AG09309 (cell line): ENCODE measurements at regions not wholly inside any gene's neighbourhood (a gene's known extent, or its start where the extent isn't known, plus 50 kb on each side); places are given as distances from the start of the nearest gene placed in this dataset.

Source experiments
- DNase-seq: peaks from one replicate; pipeline ENCODE4 v3.0.0-alpha.2; 2010; ENCODE audit warnings: low read depth
- H3K4me3 ChIP-seq: 2 replicates; pipeline ENCODE4 v1.5.1; 2011; ENCODE audit warnings: mild to moderate bottlenecking, low read depth, low read length, moderate library complexity; ENCODE audit not compliant: control insufficient read depth
- TF ChIP-seq, protein P1 (sequence below): IDR thresholded peaks from 2 replicates; pipeline ENCODE4 v1.5.1; 2011; ENCODE audit warnings: mild to moderate bottlenecking, low read depth, low read length, inconsistent platforms; ENCODE audit not compliant: insufficient read depth, control insufficient read depth; ENCODE audit errors: missing control alignments

DNA sequence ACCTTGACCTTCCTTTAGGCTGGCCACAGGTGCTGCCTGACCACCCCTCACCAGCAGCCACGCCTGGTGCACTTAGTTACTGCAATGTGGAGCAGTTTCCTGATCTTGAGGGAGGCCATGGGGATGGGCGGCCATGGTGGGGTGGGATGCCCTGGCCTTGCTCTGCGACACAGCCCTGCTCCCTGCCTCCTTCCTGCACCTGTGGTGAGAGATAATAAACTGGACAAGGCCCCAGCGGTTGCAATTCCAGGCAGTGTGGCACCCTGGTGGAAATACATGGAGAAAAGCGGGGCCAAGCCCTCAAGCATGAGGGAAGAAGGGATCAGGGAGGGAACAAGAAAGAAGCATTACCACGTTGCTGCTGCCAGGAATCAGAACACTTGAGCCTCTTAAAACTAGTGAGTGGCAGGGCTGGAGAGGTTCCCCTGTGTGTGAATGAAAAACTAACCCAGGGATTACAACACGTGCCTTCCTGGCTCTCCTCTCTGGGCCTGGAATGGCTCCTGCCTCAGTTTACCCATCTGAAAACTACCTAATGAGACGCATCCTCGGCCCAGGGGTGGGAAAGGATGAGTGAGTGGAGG is 213.2 kb downstream of the LY86 start:
- H3K4me3 ChIP-seq = no peak overlapping the region
- TF ChIP-seq, protein P1, sequence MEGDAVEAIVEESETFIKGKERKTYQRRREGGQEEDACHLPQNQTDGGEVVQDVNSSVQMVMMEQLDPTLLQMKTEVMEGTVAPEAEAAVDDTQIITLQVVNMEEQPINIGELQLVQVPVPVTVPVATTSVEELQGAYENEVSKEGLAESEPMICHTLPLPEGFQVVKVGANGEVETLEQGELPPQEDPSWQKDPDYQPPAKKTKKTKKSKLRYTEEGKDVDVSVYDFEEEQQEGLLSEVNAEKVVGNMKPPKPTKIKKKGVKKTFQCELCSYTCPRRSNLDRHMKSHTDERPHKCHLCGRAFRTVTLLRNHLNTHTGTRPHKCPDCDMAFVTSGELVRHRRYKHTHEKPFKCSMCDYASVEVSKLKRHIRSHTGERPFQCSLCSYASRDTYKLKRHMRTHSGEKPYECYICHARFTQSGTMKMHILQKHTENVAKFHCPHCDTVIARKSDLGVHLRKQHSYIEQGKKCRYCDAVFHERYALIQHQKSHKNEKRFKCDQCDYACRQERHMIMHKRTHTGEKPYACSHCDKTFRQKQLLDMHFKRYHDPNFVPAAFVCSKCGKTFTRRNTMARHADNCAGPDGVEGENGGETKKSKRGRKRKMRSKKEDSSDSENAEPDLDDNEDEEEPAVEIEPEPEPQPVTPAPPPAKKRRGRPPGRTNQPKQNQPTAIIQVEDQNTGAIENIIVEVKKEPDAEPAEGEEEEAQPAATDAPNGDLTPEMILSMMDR = no peak
- no peak for DNase-seq

DNA sequence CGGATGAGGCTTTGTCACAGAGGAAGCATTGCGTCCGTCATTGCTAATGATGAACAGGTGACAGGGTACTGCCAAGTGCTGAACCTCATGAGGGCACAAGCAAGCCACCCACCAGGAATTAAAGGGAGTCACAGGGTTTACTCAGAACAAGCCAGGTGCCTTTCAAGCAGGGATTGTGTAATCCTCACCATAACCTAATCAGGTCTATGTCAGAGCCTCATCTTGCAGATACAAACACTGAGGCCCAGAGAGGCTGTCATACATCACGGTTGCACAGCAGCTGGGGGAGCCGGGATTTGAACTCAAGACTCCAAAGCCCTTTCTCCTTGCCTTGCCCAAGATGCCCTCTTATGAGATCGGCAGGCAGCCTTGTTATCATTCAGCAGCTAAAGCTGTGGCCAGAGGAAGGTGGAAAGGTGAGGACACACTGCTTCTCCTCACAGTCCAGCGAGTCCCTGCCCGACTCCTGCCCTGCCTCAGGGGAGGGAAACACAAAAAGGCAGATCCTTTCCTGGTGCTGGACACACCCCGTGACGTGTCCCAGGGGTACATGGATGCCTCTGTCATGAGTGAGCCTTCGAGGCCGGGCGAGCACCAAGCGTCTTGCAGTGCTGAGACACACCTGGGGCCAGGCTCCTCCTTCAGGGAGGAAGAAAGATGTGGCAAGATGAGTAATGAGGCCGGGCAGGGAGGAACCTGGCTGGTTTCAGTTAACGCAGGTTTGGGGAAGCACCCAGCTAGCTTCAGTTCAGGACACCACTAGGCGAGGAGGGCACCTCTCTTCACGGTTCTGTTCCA is 214.9 kb downstream of the LY86 start:
- DNase-seq = no peak
- TF ChIP-seq, protein P1 = no peak
- H3K4me3 ChIP-seq = no peak overlapping the region

DNA sequence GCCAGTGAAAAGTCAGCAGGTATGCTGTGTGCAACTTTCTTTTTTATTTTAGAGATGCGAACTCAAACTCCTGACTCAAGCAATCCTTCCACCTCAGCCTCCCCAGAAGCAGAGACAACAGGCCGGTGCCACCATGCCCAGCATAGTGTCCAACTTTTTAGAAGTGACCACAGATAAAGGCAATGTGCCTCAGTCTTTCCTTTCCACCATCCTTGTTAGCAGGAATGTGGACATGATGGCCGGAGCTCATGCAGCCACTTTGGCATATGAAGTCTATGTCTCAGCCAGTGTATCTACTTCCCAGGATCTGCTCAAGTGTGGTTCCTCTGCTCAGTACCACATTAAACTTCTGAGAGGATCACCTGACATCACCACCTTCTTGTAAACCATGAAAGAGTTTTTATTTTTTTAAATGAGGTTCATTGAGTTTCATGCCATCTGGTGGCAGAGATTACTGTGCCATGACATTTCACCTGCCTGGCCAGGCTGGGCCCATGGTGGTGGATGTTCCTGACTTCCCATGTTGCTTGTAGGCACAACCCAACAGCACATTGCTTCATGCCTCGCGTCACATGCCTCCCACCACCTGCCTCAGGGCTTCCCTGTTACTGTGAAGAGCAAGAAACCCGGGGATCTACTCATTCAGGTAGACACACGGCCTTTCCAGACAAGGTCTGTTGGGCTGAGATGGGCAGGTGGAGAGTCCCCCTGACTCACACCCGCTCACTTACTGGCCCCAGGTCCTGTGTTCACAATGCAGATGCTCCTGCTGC is 216.5 kb downstream of the LY86 start:
- TF ChIP-seq, protein P1 = no peak
- no peak for DNase-seq
- H3K4me3 ChIP-seq = no peak overlapping the region

DNA sequence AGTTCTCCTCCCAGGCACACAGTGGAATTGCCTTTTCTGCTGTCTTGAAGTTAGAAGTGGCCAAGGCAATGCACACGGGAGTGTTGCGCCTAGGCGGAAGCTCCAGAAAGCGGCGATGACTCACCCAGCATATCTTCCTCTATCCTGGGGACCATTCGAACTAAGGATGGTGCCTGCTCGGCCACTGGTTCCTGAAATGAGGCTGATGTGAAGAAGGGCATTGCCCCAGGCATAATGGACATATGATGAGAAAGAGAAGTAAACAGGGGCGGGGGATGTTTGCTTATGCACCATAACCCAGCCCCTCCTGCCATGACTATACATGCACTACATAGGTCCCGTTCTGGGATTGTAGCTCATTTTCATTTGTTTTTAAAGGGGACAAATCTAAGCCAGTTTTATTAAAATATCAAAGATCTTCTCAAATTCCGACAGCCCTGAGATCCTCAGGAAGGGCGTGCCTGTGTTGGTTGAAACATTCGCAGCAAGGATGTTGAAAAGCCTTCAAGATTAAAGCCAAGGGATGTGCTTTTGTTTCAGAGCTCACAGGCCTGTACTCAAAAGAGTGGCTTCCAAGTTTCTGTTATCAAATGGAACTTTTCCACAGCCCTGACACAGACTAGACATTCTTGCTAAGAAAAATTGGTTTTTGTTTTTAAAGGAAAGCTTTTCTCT is 218.5 kb downstream of the LY86 start:
- TF ChIP-seq, protein P1 = no peak
- no peak overlapping the region for H3K4me3 ChIP-seq
- DNase-seq = no peak

DNA sequence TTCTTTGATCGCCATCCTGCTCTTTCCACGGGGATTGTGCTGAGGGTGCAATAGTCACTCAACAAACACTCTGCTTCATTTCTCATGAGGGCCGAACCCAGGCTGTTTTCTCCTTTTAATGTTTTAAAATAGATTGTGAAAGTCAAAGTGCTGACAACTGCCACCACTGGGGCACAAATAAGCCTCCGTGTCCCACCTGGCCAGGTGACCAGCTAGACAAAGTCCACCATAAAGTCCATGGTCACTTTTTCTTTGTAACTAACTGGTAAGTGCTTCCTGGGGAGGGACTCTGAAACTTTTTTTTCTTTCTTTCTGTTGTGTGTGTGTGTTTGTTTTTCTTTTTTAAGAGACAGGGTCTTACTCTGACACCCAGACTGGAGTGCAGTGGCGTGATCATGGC is 219.8 kb downstream of the LY86 start:
- TF ChIP-seq, protein P1 = no peak
- no peak overlapping the region for H3K4me3 ChIP-seq
- DNase-seq = no peak

DNA sequence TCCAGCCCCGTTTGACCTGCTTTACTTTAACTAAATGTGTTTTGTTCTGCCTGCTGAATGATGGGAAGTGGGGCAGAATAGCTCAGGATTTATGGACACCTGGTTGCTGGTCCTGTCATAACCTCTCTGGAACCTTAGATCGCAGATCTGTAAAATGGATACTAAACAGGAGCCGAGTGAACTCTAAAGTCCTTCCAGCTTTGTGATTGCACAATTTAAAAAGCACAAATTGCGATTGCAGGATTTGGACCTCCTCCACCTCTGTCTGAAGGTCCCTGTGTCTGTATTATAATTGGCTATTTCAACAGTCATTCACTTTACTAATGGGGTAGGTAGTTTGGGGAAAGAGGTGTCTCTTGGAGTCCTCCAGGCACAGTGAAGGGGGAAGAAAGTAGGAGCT is 220.4 kb downstream of the LY86 start:
- no peak overlapping the region for H3K4me3 ChIP-seq
- DNase-seq = no peak
- TF ChIP-seq, protein P1 = no peak
